Calu3 (cell line): ENCODE measurements at regions not wholly inside any gene's neighbourhood (a gene's known extent, or its start where the extent isn't known, plus 50 kb on each side); places are given as distances from the start of the nearest gene placed in this dataset.

Source experiments
- BruUV-seq: library from RNA; stranded (reverse); fragments of 400-500 nt; replicated peaks from 2 replicates; lab custom pipeline; 2021; lab: Mats Ljungman, UMichigan
- CTCF ChIA-PET: fragments of 300-600 bp; sonication (Branson Sonifier 250); formaldehyde crosslinking; loops from one replicate; lab custom pipeline; 2022; ENCODE audit warnings: antibody characterized with exemption; lab: Charles Lee
- DNase-seq: peaks from one replicate; pipeline ENCODE4 v3.0.0; 2022
- H3K27ac Mint-ChIP-seq: one replicate; pipeline ENCODE4 v1.8.0; 2022; ENCODE audit warnings: mixed read lengths; ENCODE audit not compliant: unreplicated experiment
- H3K27me3 Mint-ChIP-seq: one replicate; pipeline ENCODE4 v1.8.0; 2022; ENCODE audit warnings: mixed read lengths; ENCODE audit not compliant: unreplicated experiment
- H3K36me3 Mint-ChIP-seq: one replicate; pipeline ENCODE4 v1.8.0; 2022; ENCODE audit warnings: mild to moderate bottlenecking, moderate library complexity, mixed read lengths; ENCODE audit not compliant: insufficient read depth, unreplicated experiment
- H3K4me1 Mint-ChIP-seq: one replicate; pipeline ENCODE4 v1.8.0; 2022; ENCODE audit warnings: mild to moderate bottlenecking, low read depth, mixed read lengths; ENCODE audit not compliant: unreplicated experiment
- H3K4me3 Mint-ChIP-seq: one replicate; pipeline ENCODE4 v1.8.0; 2022; ENCODE audit warnings: mild to moderate bottlenecking, low read depth, moderate library complexity, mixed read lengths; ENCODE audit not compliant: unreplicated experiment
- H3K9me3 Mint-ChIP-seq: one replicate; pipeline ENCODE4 v1.8.0; 2022; ENCODE audit warnings: low read depth, mixed read lengths; ENCODE audit not compliant: unreplicated experiment
- CTCF ChIP-seq: fragments of 200-600 bp; IDR thresholded peaks from one replicate; pipeline ENCODE4 v1.8.0; 2022; ENCODE audit warnings: antibody characterized with exemption; ENCODE audit not compliant: unreplicated experiment
- intact Hi-C: fragments of 100-400 bp; cut with micrococcal nuclease; formaldehyde crosslinking; loops from one replicate; pipeline ENCODE4 v1.10.0; 2022; ENCODE audit not compliant: unreplicated experiment

- CTCF ChIA-PET = no interaction called here
- Mint-ChIP-seq H3K4me1 (no peaks in the 10 kb centered on the region), H3K27ac (no peak overlapping the region), H3K27me3 (no peaks in the 10 kb centered on the region), H3K9me3 (no peaks in the 10 kb centered on the region), H3K36me3 (no peaks in the 10 kb centered on the region), H3K4me3 (no peak overlapping the region)
- TF ChIP-seq CTCF = no peak
- intact Hi-C loops = no loop called here
- DNase-seq = no peak
- no TSS peak for BruUV-seq
Measured at GRCh38 chr3:86438544-86438943, 552.4 kb downstream of the VGLL3 start.

GRCh38 chr3:86427343-86427742 is 563.6 kb downstream of the VGLL3 start:
- CTCF ChIA-PET = no interaction called here
- TF ChIP-seq CTCF = no peak

GRCh38 chr3:86420990-86421739 is 569.8 kb downstream of the VGLL3 start:
- H3K4me3 Mint-ChIP-seq = no peak overlapping the region
- no TSS peak for BruUV-seq
- no peaks in the 10 kb centered on the region for H3K9me3 Mint-ChIP-seq
- no peak for TF ChIP-seq CTCF
- no peaks in the 10 kb centered on the region for H3K36me3 Mint-ChIP-seq
- DNase-seq = no peak
- CTCF ChIA-PET = no interaction called here
- intact Hi-C loops = no loop called here
- no peak overlapping the region for H3K27ac Mint-ChIP-seq
- H3K27me3 Mint-ChIP-seq = no peaks in the 10 kb centered on the region
- no peaks in the 10 kb centered on the region for H3K4me1 Mint-ChIP-seq

More at GRCh38 chr3:86427343-86427742, 563.6 kb downstream of the VGLL3 start:
- Mint-ChIP-seq H3K36me3 (no peaks in the 10 kb centered on the region), H3K27ac (no peak overlapping the region), H3K4me1 (no peaks in the 10 kb centered on the region), H3K27me3 (no peaks in the 10 kb centered on the region), H3K4me3 (no peak overlapping the region), H3K9me3 (no peaks in the 10 kb centered on the region)
- intact Hi-C loops = no loop called here
- no TSS peak for BruUV-seq
- no peak for DNase-seq

- H3K9me3 Mint-ChIP-seq = no peaks in the 10 kb centered on the region
- TF ChIP-seq CTCF = no peak
- intact Hi-C loops = no loop called here
- CTCF ChIA-PET = no interaction called here
- BruUV-seq = no TSS peak
- no peaks in the 10 kb centered on the region for H3K36me3 Mint-ChIP-seq
- H3K27ac Mint-ChIP-seq = no peak overlapping the region
- no peak for DNase-seq
- no peaks in the 10 kb centered on the region for H3K27me3 Mint-ChIP-seq
- no peaks in the 10 kb centered on the region for H3K4me1 Mint-ChIP-seq
- H3K4me3 Mint-ChIP-seq = no peak overlapping the region
Measured at GRCh38 chr3:86418861-86419260, 572.1 kb downstream of the VGLL3 start.
